GM06990 (cell line): ENCODE measurements at regions not wholly inside any gene's neighbourhood (a gene's known extent, or its start where the extent isn't known, plus 50 kb on each side); places are given as distances from the start of the nearest gene placed in this dataset.

Experiments used
- DNase-seq: peaks from one replicate; pipeline ENCODE4 v3.0.0-alpha.2; 2011; ENCODE audit not compliant: insufficient read length; ENCODE audit errors: extremely low read depth
- H3K27me3 ChIP-seq: replicated peaks from 2 replicates; pipeline ENCODE4 v1.6.0; 2011; ENCODE audit warnings: low read length; ENCODE audit not compliant: control insufficient read depth, insufficient read depth
- H3K36me3 ChIP-seq: 2 replicates; pipeline ENCODE4 v1.5.1; 2011; ENCODE audit warnings: low read length; ENCODE audit not compliant: control insufficient read depth, insufficient read depth
- H3K4me3 ChIP-seq: replicated peaks from 2 replicates; pipeline ENCODE4 v1.5.1; 2011; ENCODE audit warnings: low read depth, mild to moderate bottlenecking, control low read depth, low read length
- TF ChIP-seq, protein P1 (sequence below): IDR thresholded peaks from 2 replicates; pipeline ENCODE4 v1.5.1; 2011; ENCODE audit warnings: low read length, control low read depth, mild to moderate bottlenecking, inconsistent platforms; ENCODE audit not compliant: insufficient read depth, poor library complexity, severe bottlenecking

- TF ChIP-seq, protein P1, sequence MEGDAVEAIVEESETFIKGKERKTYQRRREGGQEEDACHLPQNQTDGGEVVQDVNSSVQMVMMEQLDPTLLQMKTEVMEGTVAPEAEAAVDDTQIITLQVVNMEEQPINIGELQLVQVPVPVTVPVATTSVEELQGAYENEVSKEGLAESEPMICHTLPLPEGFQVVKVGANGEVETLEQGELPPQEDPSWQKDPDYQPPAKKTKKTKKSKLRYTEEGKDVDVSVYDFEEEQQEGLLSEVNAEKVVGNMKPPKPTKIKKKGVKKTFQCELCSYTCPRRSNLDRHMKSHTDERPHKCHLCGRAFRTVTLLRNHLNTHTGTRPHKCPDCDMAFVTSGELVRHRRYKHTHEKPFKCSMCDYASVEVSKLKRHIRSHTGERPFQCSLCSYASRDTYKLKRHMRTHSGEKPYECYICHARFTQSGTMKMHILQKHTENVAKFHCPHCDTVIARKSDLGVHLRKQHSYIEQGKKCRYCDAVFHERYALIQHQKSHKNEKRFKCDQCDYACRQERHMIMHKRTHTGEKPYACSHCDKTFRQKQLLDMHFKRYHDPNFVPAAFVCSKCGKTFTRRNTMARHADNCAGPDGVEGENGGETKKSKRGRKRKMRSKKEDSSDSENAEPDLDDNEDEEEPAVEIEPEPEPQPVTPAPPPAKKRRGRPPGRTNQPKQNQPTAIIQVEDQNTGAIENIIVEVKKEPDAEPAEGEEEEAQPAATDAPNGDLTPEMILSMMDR: peak; percentile 80
- no peaks in the 10 kb centered on the region; the same call in 1 of the 2 replicates for H3K27me3 ChIP-seq
- DNase-seq: no peak
- no peaks in the 10 kb centered on the region for H3K36me3 ChIP-seq
- H3K4me3 ChIP-seq: no peak overlapping the region
Observed at GRCh38 chr2:222024932-222025880, 273.6 kb downstream of the PAX3 start.

DNA sequence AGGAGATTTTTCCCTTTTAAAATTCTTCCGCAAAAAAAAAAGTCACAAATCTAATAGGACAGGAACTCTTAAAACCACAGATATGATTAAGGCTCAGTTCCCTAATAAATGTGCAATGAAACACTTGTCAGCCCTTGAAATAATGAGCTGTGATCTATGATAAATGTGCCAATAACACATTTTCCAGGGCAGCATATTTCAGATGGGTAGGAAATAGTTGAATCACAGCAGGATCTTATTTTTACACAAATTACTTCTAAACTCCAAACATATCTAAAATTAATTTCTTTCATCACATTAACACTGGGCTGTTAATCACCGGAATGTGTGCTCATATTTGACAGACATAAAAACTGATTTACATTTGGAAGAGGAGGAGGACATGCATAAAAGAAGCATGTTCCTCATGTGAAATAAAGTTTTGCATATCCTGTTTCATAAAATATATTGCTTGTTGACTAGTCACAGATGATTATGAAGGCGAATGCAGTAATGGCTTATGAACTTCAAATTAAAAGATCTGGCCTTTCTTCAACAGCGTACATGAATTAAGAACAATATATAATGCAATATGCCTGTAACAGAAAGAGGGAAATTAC, 281.4 kb downstream of the PAX3 start:
- no peak for DNase-seq
- no peaks in the 10 kb centered on the region; the same call in 1 of the 2 replicates for H3K27me3 ChIP-seq
- TF ChIP-seq, protein P1: no peak
- no peak overlapping the region for H3K4me3 ChIP-seq
- no peaks in the 10 kb centered on the region for H3K36me3 ChIP-seq

DNA sequence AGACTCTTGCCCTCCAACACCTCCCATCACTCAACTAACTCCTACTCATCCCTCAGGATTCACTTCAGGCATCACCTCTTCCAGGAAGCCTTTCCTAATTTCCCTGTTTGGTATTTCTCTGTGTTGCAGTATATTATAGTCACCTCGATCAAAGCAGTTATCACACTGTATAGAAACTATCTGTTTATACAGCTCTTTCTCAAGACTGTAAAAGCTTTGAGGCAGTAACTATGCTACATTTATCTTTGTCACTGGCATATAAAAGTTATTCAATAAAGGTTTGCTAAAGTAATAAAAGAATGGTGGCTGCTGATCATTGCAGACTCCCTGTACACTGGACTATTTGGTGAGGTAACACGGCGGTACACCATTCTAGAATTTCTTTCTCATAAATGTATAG, 284.9 kb downstream of the PAX3 start:
- H3K27me3 ChIP-seq: no peaks in the 10 kb centered on the region
- H3K36me3 ChIP-seq: no peaks in the 10 kb centered on the region
- TF ChIP-seq, protein P1: no peak

DNA sequence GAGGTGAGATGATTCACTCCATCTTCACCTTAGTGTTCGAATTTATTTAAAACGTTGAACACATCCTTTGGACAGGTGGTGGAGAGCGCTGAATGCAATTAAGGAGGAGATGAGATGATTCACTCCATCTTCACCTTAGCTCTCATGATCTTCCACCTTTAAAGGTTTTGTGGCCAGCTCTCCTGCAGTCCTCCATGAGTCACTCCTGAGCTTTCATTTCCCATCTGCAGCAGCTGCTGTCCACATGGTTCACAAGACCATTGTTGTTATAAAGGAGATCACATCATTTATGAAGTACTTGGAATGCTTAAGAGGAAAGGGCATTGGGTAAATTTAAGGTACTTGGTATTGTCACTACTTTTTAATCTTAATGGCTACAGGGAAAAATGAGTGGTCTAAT, 298.5 kb downstream of the PAX3 start:
- H3K36me3 ChIP-seq: no peaks in the 10 kb centered on the region
- no peak overlapping the region for H3K4me3 ChIP-seq
- DNase-seq: no peak
- no peaks in the 10 kb centered on the region for H3K27me3 ChIP-seq
- TF ChIP-seq, protein P1: no peak

More for the DNA sequence above, 284.9 kb downstream of the PAX3 start:
- no peak overlapping the region for H3K4me3 ChIP-seq
- no peak for DNase-seq

GRCh38 chr2:221999717-222000116, 299.1 kb downstream of the PAX3 start:
- Histone ChIP-seq H3K27me3 (no peaks in the 10 kb centered on the region), H3K36me3 (no peaks in the 10 kb centered on the region), H3K4me3 (no peak overlapping the region)
- TF ChIP-seq, protein P1: no peak
- no peak for DNase-seq
